ENCODE measurements at regions not wholly inside any gene's neighbourhood (a gene's known extent, or its start where the extent isn't known, plus 50 kb on each side); places are given as distances from the start of the nearest gene placed in this dataset.

DNA sequence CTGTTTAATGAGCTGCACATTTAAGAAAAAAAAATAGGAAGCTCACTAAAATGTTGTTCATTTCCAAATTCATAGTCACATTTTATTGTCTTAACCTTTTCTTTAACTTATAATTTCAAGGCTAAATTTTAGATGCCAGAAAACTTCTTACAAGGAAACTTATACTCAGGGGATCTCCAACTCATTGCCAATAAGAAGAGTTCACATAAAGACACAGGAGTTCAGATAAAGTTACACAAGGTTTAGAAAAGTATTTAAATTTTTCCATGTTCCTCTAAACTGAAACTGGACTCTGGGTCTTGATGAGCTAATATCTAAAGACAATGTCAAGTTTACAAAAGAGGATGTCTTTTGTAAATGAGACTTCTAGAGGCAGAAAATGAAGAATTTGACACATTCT lies 190.7 kb upstream of the KCNJ16 start:
- TF ChIP-seq, protein P1, sequence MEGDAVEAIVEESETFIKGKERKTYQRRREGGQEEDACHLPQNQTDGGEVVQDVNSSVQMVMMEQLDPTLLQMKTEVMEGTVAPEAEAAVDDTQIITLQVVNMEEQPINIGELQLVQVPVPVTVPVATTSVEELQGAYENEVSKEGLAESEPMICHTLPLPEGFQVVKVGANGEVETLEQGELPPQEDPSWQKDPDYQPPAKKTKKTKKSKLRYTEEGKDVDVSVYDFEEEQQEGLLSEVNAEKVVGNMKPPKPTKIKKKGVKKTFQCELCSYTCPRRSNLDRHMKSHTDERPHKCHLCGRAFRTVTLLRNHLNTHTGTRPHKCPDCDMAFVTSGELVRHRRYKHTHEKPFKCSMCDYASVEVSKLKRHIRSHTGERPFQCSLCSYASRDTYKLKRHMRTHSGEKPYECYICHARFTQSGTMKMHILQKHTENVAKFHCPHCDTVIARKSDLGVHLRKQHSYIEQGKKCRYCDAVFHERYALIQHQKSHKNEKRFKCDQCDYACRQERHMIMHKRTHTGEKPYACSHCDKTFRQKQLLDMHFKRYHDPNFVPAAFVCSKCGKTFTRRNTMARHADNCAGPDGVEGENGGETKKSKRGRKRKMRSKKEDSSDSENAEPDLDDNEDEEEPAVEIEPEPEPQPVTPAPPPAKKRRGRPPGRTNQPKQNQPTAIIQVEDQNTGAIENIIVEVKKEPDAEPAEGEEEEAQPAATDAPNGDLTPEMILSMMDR (IDR thresholded peaks at IDR 0.05; ENCODE audit: low read depth, low read length), result no peak
- no peak for TF ChIP-seq EZH2phosphoT487 (IDR thresholded peaks at IDR 0.05; ENCODE audit: low read depth)
